HEK293 (cell line): ENCODE measurements at regions not wholly inside any gene's neighbourhood (a gene's known extent, or its start where the extent isn't known, plus 50 kb on each side); places are given as distances from the start of the nearest gene placed in this dataset.

Experiments used
- CTCF ChIA-PET: fragments of 350-600 bp; formaldehyde crosslinking; extraction: SDS; loops from one replicate; lab custom pipeline; 2021; ENCODE audit warnings: antibody characterized with exemption; lab: Yijun Ruan, JAX
- POLR2A ChIA-PET: fragments of 300-600 bp; formaldehyde crosslinking; extraction: SDS; loops from one replicate; lab custom pipeline; 2020; ENCODE audit warnings: antibody characterized with exemption, inconsistent platforms; lab: Yijun Ruan, JAX
- H3K27ac ChIP-seq: fragments of 200-500 bp; sonication (Bioruptor generic); 2 replicates; pipeline ENCODE4 v1.5.1; 2014; ENCODE audit warnings: low read depth, low read length, control low read depth, inconsistent platforms; ENCODE audit errors: extremely low read depth
- H3K36me3 ChIP-seq, 2 experiments: fragments of 200-500 bp in 1 of 2; sonication (Bioruptor generic) in 1 of 2; 1 replicate in 1 of 2; 2 replicates in 1 of 2; pipeline ENCODE4 v1.5.1; 2014 to 2017; ENCODE audit warnings: inconsistent platforms in 2 of 2, low read length in 2 of 2; ENCODE audit not compliant: control insufficient read depth in 2 of 2, insufficient read depth in 1 of 2
- H3K4me1 ChIP-seq: fragments of 200-500 bp; sonication (Bioruptor generic); 2 replicates; pipeline ENCODE4 v1.5.1; 2014; ENCODE audit warnings: mild to moderate bottlenecking, low read length, inconsistent platforms; ENCODE audit not compliant: control insufficient read depth, insufficient read depth
- H3K4me3 ChIP-seq: 2 replicates; pipeline ENCODE4 v1.5.1; 2011; ENCODE audit warnings: low read depth, mild to moderate bottlenecking, control low read depth, low read length, moderate library complexity
- H3K9me3 ChIP-seq: fragments of 200-500 bp; sonication (Bioruptor generic); 2 replicates; pipeline ENCODE4 v1.5.1; 2014; ENCODE audit warnings: low read depth, low read length, inconsistent platforms; ENCODE audit not compliant: control insufficient read depth, insufficient read depth
- HIC1 ChIP-seq: fragments of 450-650 bp; formaldehyde crosslinking; IDR thresholded peaks from 2 replicates; pipeline ENCODE4 v1.5.1; 2016; ENCODE audit warnings: missing biosample characterization, missing genetic modification characterization
- KLF10 ChIP-seq: fragments of 450-650 bp; IDR thresholded peaks from 2 replicates; pipeline ENCODE4 v1.5.1; 2018; ENCODE audit warnings: missing biosample characterization, mild to moderate bottlenecking, missing genetic modification characterization
- PRDM2 ChIP-seq: fragments of 450-650 bp; formaldehyde crosslinking; IDR thresholded peaks from 2 replicates; pipeline ENCODE4 v1.5.1; 2016; ENCODE audit warnings: missing biosample characterization, missing genetic modification characterization, borderline replicate concordance
- ZBTB17 ChIP-seq: fragments of 450-650 bp; formaldehyde crosslinking; IDR thresholded peaks from 2 replicates; pipeline ENCODE4 v1.5.1; 2016; ENCODE audit warnings: missing biosample characterization, missing genetic modification characterization
- ZBTB21 ChIP-seq: fragments of 450-650 bp; formaldehyde crosslinking; IDR thresholded peaks from 2 replicates; pipeline ENCODE4 v1.5.1; 2017; ENCODE audit warnings: missing biosample characterization, missing genetic modification characterization
- ZBTB7A ChIP-seq: fragments of 450-650 bp; formaldehyde crosslinking; IDR thresholded peaks from 2 replicates; pipeline ENCODE4 v1.5.1; 2016; ENCODE audit warnings: low read depth, missing biosample characterization, missing genetic modification characterization
- ZFP3 ChIP-seq: fragments of 450-650 bp; formaldehyde crosslinking; IDR thresholded peaks from 2 replicates; pipeline ENCODE4 v1.5.1; 2016; ENCODE audit warnings: low read depth, missing biosample characterization, missing genetic modification characterization
- ZNF112 ChIP-seq: fragments of 450-650 bp; formaldehyde crosslinking; IDR thresholded peaks from 2 replicates; pipeline ENCODE4 v1.5.0; 2017; ENCODE audit warnings: missing biosample characterization, missing genetic modification characterization
- ZNF140 ChIP-seq: fragments of 450-650 bp; formaldehyde crosslinking; IDR thresholded peaks from 2 replicates; pipeline ENCODE4 v1.5.1; 2016; ENCODE audit warnings: missing biosample characterization, missing genetic modification characterization
- ZNF292 ChIP-seq: fragments of 450-650 bp; formaldehyde crosslinking; IDR thresholded peaks from 2 replicates; pipeline ENCODE4 v1.5.1; 2016; ENCODE audit warnings: low read depth, missing biosample characterization, missing genetic modification characterization, borderline replicate concordance
- ZNF341 ChIP-seq: fragments of 450-650 bp; formaldehyde crosslinking; IDR thresholded peaks from 2 replicates; pipeline ENCODE4; 2016; ENCODE audit warnings: low read depth, missing biosample characterization, missing genetic modification characterization
- ZNF354C ChIP-seq: fragments of 450-650 bp; formaldehyde crosslinking; IDR thresholded peaks from 2 replicates; pipeline ENCODE4 v1.5.1; 2016; ENCODE audit warnings: missing biosample characterization, missing genetic modification characterization, low read depth, borderline replicate concordance
- ZNF366 ChIP-seq: fragments of 450-650 bp; formaldehyde crosslinking; conservative IDR thresholded peaks from 2 replicates; pipeline ENCODE4 v1.5.1; 2016; ENCODE audit warnings: missing biosample characterization, missing genetic modification characterization
- ZNF514 ChIP-seq: fragments of 450-650 bp; formaldehyde crosslinking; IDR thresholded peaks from 2 replicates; pipeline ENCODE4 v1.5.1; 2016; ENCODE audit warnings: missing biosample characterization, missing genetic modification characterization
- ZNF544 ChIP-seq: fragments of 450-650 bp; formaldehyde crosslinking; IDR thresholded peaks from 2 replicates; pipeline ENCODE4 v1.5.0; 2017; ENCODE audit warnings: missing biosample characterization, missing genetic modification characterization
- ZNF561 ChIP-seq: fragments of 450-650 bp; IDR thresholded peaks from 2 replicates; pipeline ENCODE4 v1.5.1; 2018; ENCODE audit warnings: missing biosample characterization, missing genetic modification characterization, borderline replicate concordance
- ZSCAN18 ChIP-seq: fragments of 450-650 bp; formaldehyde crosslinking; IDR thresholded peaks from 2 replicates; pipeline ENCODE4 v1.5.1; 2016; ENCODE audit warnings: missing biosample characterization, missing genetic modification characterization

- H3K36me3 ChIP-seq, result no peaks in the 10 kb centered on the region
- ChIA-PET CTCF (interaction anchor here (1.0 kb wide), 1 partner anchor 68 kb away, joined by 3 read pairs; no protein-coding TSS in a partner anchor), POLR2A (no interaction called here)
- no peak for TF ChIP-seq ZBTB21
- no peak for TF ChIP-seq ZNF292 (tag by site-specific recombination)
- TF ChIP-seq ZBTB7A (tag by site-specific recombination), result no peak
- TF ChIP-seq HIC1, result no peak
- TF ChIP-seq ZNF366, result no peak
- no peak for TF ChIP-seq KLF10 (tag by site-specific recombination)
- TF ChIP-seq ZNF561 (tag by site-specific recombination), result no peak
- no peak for TF ChIP-seq ZNF544 (tag by site-specific recombination)
- no peak for TF ChIP-seq ZBTB17 (tag by site-specific recombination)
- TF ChIP-seq ZFP3 (tag by site-specific recombination), result no peak
- no peaks in the 10 kb centered on the region for H3K9me3 ChIP-seq
- H3K4me3 ChIP-seq, result no peak overlapping the region
- no peaks in the 10 kb centered on the region for H3K4me1 ChIP-seq
- H3K27ac ChIP-seq, result no peak overlapping the region
Measured at GRCh38 chrX:137234651-137235402, 201.0 kb upstream of the GPR101 start.

GRCh38 chrX:137233478-137233877 is 199.7 kb upstream of the GPR101 start:
- ChIA-PET CTCF (no interaction called here), POLR2A (no interaction called here)
- TF ChIP-seq ZNF514 (no peak), PRDM2 (tag by site-specific recombination) (no peak), ZNF341 (tag by site-specific recombination) (no peak), ZNF140 (tag by site-specific recombination) (no peak), ZNF354C (tag by site-specific recombination) (no peak), ZSCAN18 (tag by site-specific recombination) (no peak), ZNF112 (tag by site-specific recombination) (no peak)

More at GRCh38 chrX:137233478-137233877, 199.7 kb upstream of the GPR101 start:
- Histone ChIP-seq H3K27ac (no peak overlapping the region), H3K4me3 (no peak overlapping the region), H3K4me1 (no peaks in the 10 kb centered on the region), H3K36me3 (no peaks in the 10 kb centered on the region), H3K9me3 (no peaks in the 10 kb centered on the region)
